Neural progenitor cell (in vitro differentiated cells): ENCODE measurements at regions not wholly inside any gene's neighbourhood (a gene's known extent, or its start where the extent isn't known, plus 50 kb on each side); places are given as distances from the start of the nearest gene placed in this dataset.

Source experiments
- CTCF ChIP-seq: fragments of 200-600 bp; sonication (generic); IDR thresholded peaks from 2 replicates; pipeline ENCODE4 v1.5.1; 2017; ENCODE audit warnings: antibody characterized with exemption, mild to moderate bottlenecking
- EZH2phosphoT487 ChIP-seq: fragments of 200-600 bp; sonication (generic); IDR thresholded peaks from 2 replicates; pipeline ENCODE4 v1.6.1; 2017; ENCODE audit warnings: antibody characterized with exemption

GRCh38 chr4:111879539-111879938 lies 265.7 kb upstream of the FAM241A start:
- TF ChIP-seq CTCF = no peak
- TF ChIP-seq EZH2phosphoT487 = no peak
